ENCODE measurements at regions not wholly inside any gene's neighbourhood (a gene's known extent, or its start where the extent isn't known, plus 50 kb on each side); places are given as distances from the start of the nearest gene placed in this dataset.

DNA sequence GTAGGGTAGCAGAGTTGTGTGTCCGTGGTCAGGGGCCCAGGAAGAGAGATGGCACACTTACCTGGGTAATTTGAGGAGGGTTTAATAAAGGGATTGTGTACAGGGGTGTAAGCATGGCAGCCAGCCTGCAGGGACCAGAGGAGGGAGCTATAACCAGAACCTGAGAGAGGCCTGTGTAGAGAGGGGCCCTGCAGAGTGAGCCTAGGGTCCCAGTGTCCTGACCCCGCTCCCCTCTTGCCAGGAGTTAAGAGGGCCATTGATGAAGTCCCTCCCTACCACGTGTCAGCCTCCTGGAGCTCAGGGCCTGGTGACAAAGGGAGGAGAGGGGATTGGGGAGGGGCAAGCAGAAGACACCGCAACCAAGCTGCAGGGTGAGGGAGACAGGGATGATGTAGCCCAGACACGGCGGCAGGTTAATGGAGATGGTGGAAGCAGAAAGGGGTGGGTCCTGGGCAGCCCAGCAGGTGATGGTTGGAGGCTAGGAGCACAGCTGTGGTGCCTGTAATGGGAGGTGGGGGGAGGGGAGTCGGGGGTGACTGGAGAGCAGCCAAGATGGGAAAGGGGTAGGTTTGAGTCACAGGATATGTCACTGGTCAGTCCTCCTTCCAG lies 165.4 kb upstream of the TOPAZ1 start:
- no peaks in the 10 kb centered on the region for H3K79me2 ChIP-seq (replicated peaks; ENCODE audit: insufficient read depth, low read length)
- H4K20me1 ChIP-seq (ENCODE audit: insufficient read depth), result no peaks in the 10 kb centered on the region
- no peak for TF ChIP-seq SMC3 (conservative IDR thresholded peaks at IDR 0.05; ENCODE audit: poor library complexity)
- TF ChIP-seq TAF1 (IDR thresholded peaks at IDR 0.05; ENCODE audit: low read depth), result no peak
- TF ChIP-seq POLR2AphosphoS5 (IDR thresholded peaks at IDR 0.05), result no peak
- no peak for TF ChIP-seq EZH2 (IDR thresholded peaks at IDR 0.05; ENCODE audit: borderline replicate concordance, insufficient read depth, low read length, poor library complexity, severe bottlenecking)
- no peak for TF ChIP-seq EP300 (conservative IDR thresholded peaks at IDR 0.05; ENCODE audit: poor library complexity, severe bottlenecking)
- TF ChIP-seq, protein P1, sequence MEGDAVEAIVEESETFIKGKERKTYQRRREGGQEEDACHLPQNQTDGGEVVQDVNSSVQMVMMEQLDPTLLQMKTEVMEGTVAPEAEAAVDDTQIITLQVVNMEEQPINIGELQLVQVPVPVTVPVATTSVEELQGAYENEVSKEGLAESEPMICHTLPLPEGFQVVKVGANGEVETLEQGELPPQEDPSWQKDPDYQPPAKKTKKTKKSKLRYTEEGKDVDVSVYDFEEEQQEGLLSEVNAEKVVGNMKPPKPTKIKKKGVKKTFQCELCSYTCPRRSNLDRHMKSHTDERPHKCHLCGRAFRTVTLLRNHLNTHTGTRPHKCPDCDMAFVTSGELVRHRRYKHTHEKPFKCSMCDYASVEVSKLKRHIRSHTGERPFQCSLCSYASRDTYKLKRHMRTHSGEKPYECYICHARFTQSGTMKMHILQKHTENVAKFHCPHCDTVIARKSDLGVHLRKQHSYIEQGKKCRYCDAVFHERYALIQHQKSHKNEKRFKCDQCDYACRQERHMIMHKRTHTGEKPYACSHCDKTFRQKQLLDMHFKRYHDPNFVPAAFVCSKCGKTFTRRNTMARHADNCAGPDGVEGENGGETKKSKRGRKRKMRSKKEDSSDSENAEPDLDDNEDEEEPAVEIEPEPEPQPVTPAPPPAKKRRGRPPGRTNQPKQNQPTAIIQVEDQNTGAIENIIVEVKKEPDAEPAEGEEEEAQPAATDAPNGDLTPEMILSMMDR (IDR thresholded peaks at IDR 0.05; ENCODE audit: poor library complexity, severe bottlenecking), result no peak
- no peak for TF ChIP-seq RAD21 (conservative IDR thresholded peaks at IDR 0.05)
- TF ChIP-seq, protein P2, sequence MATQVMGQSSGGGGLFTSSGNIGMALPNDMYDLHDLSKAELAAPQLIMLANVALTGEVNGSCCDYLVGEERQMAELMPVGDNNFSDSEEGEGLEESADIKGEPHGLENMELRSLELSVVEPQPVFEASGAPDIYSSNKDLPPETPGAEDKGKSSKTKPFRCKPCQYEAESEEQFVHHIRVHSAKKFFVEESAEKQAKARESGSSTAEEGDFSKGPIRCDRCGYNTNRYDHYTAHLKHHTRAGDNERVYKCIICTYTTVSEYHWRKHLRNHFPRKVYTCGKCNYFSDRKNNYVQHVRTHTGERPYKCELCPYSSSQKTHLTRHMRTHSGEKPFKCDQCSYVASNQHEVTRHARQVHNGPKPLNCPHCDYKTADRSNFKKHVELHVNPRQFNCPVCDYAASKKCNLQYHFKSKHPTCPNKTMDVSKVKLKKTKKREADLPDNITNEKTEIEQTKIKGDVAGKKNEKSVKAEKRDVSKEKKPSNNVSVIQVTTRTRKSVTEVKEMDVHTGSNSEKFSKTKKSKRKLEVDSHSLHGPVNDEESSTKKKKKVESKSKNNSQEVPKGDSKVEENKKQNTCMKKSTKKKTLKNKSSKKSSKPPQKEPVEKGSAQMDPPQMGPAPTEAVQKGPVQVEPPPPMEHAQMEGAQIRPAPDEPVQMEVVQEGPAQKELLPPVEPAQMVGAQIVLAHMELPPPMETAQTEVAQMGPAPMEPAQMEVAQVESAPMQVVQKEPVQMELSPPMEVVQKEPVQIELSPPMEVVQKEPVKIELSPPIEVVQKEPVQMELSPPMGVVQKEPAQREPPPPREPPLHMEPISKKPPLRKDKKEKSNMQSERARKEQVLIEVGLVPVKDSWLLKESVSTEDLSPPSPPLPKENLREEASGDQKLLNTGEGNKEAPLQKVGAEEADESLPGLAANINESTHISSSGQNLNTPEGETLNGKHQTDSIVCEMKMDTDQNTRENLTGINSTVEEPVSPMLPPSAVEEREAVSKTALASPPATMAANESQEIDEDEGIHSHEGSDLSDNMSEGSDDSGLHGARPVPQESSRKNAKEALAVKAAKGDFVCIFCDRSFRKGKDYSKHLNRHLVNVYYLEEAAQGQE (IDR thresholded peaks at IDR 0.05; ENCODE audit: borderline replicate concordance), result no peak
- TF ChIP-seq MXI1 (conservative IDR thresholded peaks at IDR 0.05; ENCODE audit: poor library complexity, severe bottlenecking), result no peak
- H3K27me3 ChIP-seq (ENCODE audit: insufficient read depth, low read depth, low read length), result no peaks in the 10 kb centered on the region
- no peaks in the 10 kb centered on the region for H3F3A ChIP-seq (ENCODE audit: insufficient read depth, low read length, poor library complexity, severe bottlenecking)
- no peak overlapping the region for H3K4me3 ChIP-seq (ENCODE audit: low read length)
- H3K9ac ChIP-seq (ENCODE audit: low read length), result no peak overlapping the region
- H3K9me3 ChIP-seq (ENCODE audit: low read length), result no peaks in the 10 kb centered on the region
- no peaks in the 10 kb centered on the region for H3K36me3 ChIP-seq (ENCODE audit: insufficient read depth, low read length)
- H3K9me2 ChIP-seq (ENCODE audit: insufficient read depth, low read length), result no peaks in the 10 kb centered on the region
- H3K4me2 ChIP-seq (ENCODE audit: low read length), result no peak overlapping the region
- no peak overlapping the region for H2AFZ ChIP-seq (ENCODE audit: low read depth, low read length)
- H3K27ac ChIP-seq (ENCODE audit: low read length), result no peak overlapping the region

DNA sequence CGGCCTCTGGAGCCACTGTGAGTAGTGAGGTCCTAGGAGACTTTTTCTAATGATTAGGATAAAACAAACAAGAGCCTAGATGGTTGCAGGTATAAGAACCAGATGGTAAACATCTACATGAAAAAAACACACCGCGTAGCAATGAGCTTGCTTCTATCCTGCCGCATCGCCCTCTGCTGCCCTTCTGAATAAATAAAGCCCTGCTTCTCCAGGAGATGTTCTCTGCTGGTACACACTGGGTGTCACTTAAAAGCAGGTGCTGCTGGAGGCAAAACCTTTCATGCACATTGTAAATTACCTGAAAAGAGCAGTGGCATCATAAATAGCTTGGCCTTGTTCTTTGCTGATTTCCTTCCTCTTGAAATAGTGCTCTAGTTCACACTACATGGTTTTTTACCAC lies 164.4 kb upstream of the TOPAZ1 start:
- H3K27me3 ChIP-seq (ENCODE audit: insufficient read depth, low read depth, low read length), result no peaks in the 10 kb centered on the region
- no peak overlapping the region for H2AFZ ChIP-seq (ENCODE audit: low read depth, low read length)
- TF ChIP-seq RAD21 (conservative IDR thresholded peaks at IDR 0.05) (no peak), SMC3 (conservative IDR thresholded peaks at IDR 0.05; ENCODE audit: poor library complexity) (peak; percentile 23)
- no peak overlapping the region for H3K4me2 ChIP-seq (ENCODE audit: low read length)
- H3K36me3 ChIP-seq (ENCODE audit: insufficient read depth, low read length), result no peaks in the 10 kb centered on the region
- no peaks in the 10 kb centered on the region for H3K9me3 ChIP-seq (ENCODE audit: low read length)
- no peak overlapping the region for H3K27ac ChIP-seq (ENCODE audit: low read length)
- H3K9me2 ChIP-seq (ENCODE audit: insufficient read depth, low read length), result no peaks in the 10 kb centered on the region
- no peaks in the 10 kb centered on the region for H3K79me2 ChIP-seq (replicated peaks; ENCODE audit: insufficient read depth, low read length)
- no peak overlapping the region for H3K4me3 ChIP-seq (ENCODE audit: low read length)
- no peaks in the 10 kb centered on the region for H3F3A ChIP-seq (ENCODE audit: insufficient read depth, low read length, poor library complexity, severe bottlenecking)
- no peaks in the 10 kb centered on the region for H4K20me1 ChIP-seq (ENCODE audit: insufficient read depth)
- no peak overlapping the region for H3K9ac ChIP-seq (ENCODE audit: low read length)

All from neural cell (in vitro differentiated cells).